HEK293 (cell line): ENCODE measurements at regions not wholly inside any gene's neighbourhood (a gene's known extent, or its start where the extent isn't known, plus 50 kb on each side); places are given as distances from the start of the nearest gene placed in this dataset.

Source experiments
- CTCF ChIA-PET: fragments of 350-600 bp; formaldehyde crosslinking; extraction: SDS; loops from one replicate; lab custom pipeline; 2021; ENCODE audit warnings: antibody characterized with exemption; lab: Yijun Ruan, JAX
- POLR2A ChIA-PET: fragments of 300-600 bp; formaldehyde crosslinking; extraction: SDS; loops from one replicate; lab custom pipeline; 2020; ENCODE audit warnings: antibody characterized with exemption, inconsistent platforms; lab: Yijun Ruan, JAX
- H3K27ac ChIP-seq: fragments of 200-500 bp; sonication (Bioruptor generic); 2 replicates; pipeline ENCODE4 v1.5.1; 2014; ENCODE audit warnings: low read depth, low read length, control low read depth, inconsistent platforms; ENCODE audit errors: extremely low read depth
- H3K36me3 ChIP-seq, 2 experiments: fragments of 200-500 bp in 1 of 2; sonication (Bioruptor generic) in 1 of 2; 1 replicate in 1 of 2; 2 replicates in 1 of 2; pipeline ENCODE4 v1.5.1; 2014 to 2017; ENCODE audit warnings: inconsistent platforms in 2 of 2, low read length in 2 of 2; ENCODE audit not compliant: control insufficient read depth in 2 of 2, insufficient read depth in 1 of 2
- H3K4me1 ChIP-seq: fragments of 200-500 bp; sonication (Bioruptor generic); 2 replicates; pipeline ENCODE4 v1.5.1; 2014; ENCODE audit warnings: mild to moderate bottlenecking, low read length, inconsistent platforms; ENCODE audit not compliant: control insufficient read depth, insufficient read depth
- H3K4me3 ChIP-seq: 2 replicates; pipeline ENCODE4 v1.5.1; 2011; ENCODE audit warnings: low read depth, mild to moderate bottlenecking, control low read depth, low read length, moderate library complexity
- H3K9me3 ChIP-seq: fragments of 200-500 bp; sonication (Bioruptor generic); 2 replicates; pipeline ENCODE4 v1.5.1; 2014; ENCODE audit warnings: low read depth, low read length, inconsistent platforms; ENCODE audit not compliant: control insufficient read depth, insufficient read depth
- BCL11B ChIP-seq: fragments of 450-650 bp; formaldehyde crosslinking; IDR thresholded peaks from 2 replicates; pipeline ENCODE4 v1.5.1; 2016; ENCODE audit warnings: low read depth, missing biosample characterization, missing genetic modification characterization
- HIC1 ChIP-seq: fragments of 450-650 bp; formaldehyde crosslinking; IDR thresholded peaks from 2 replicates; pipeline ENCODE4 v1.5.1; 2016; ENCODE audit warnings: missing biosample characterization, missing genetic modification characterization
- KLF8 ChIP-seq: fragments of 450-650 bp; formaldehyde crosslinking; IDR thresholded peaks from 2 replicates; pipeline ENCODE4 v1.5.1; 2016; ENCODE audit warnings: missing biosample characterization, missing genetic modification characterization
- MZF1 ChIP-seq: fragments of 450-650 bp; formaldehyde crosslinking; IDR thresholded peaks from 2 replicates; pipeline ENCODE4 v1.5.1; 2017; ENCODE audit warnings: missing biosample characterization, missing genetic modification characterization, borderline replicate concordance
- SP2 ChIP-seq: fragments of 450-650 bp; formaldehyde crosslinking; IDR thresholded peaks from 2 replicates; pipeline ENCODE4 v1.5.1; 2016; ENCODE audit warnings: missing biosample characterization, missing genetic modification characterization
- SP7 ChIP-seq: fragments of 450-650 bp; formaldehyde crosslinking; IDR thresholded peaks from 2 replicates; pipeline ENCODE4 v1.5.1; 2016; ENCODE audit warnings: missing biosample characterization, missing genetic modification characterization
- TSHZ1 ChIP-seq: fragments of 450-650 bp; formaldehyde crosslinking; IDR thresholded peaks from 2 replicates; pipeline ENCODE4 v1.5.1; 2016; ENCODE audit warnings: missing biosample characterization, missing genetic modification characterization, borderline replicate concordance
- ZFP69B ChIP-seq: fragments of 450-650 bp; formaldehyde crosslinking; IDR thresholded peaks from 2 replicates; pipeline ENCODE4 v1.5.1; 2016; ENCODE audit warnings: missing biosample characterization, missing genetic modification characterization
- ZNF132 ChIP-seq: fragments of 450-650 bp; formaldehyde crosslinking; IDR thresholded peaks from 2 replicates; pipeline ENCODE4 v1.5.1; 2017; ENCODE audit warnings: missing biosample characterization, missing genetic modification characterization, borderline replicate concordance
- ZNF146 ChIP-seq: fragments of 450-650 bp; formaldehyde crosslinking; IDR thresholded peaks from 2 replicates; pipeline ENCODE4 v1.5.1; 2016; ENCODE audit warnings: missing biosample characterization, missing genetic modification characterization
- ZNF157 ChIP-seq: fragments of 450-650 bp; formaldehyde crosslinking; IDR thresholded peaks from 2 replicates; pipeline ENCODE4 v1.5.1; 2016; ENCODE audit warnings: missing biosample characterization, missing genetic modification characterization
- ZNF184 ChIP-seq: fragments of 450-650 bp; IDR thresholded peaks from 2 replicates; pipeline ENCODE4 v1.5.1; 2018; ENCODE audit warnings: missing biosample characterization, mild to moderate bottlenecking, missing genetic modification characterization
- ZNF324 ChIP-seq: fragments of 450-650 bp; formaldehyde crosslinking; IDR thresholded peaks from 2 replicates; pipeline ENCODE4 v1.5.1; 2016; ENCODE audit warnings: missing biosample characterization, missing genetic modification characterization
- ZNF335 ChIP-seq: fragments of 450-650 bp; formaldehyde crosslinking; conservative IDR thresholded peaks from 2 replicates; pipeline ENCODE4 v1.5.1; 2016; ENCODE audit warnings: missing biosample characterization, missing genetic modification characterization
- ZNF404 ChIP-seq: fragments of 450-650 bp; formaldehyde crosslinking; IDR thresholded peaks from 2 replicates; pipeline ENCODE4 v1.5.1; 2017; ENCODE audit warnings: missing biosample characterization, missing genetic modification characterization
- ZNF48 ChIP-seq: fragments of 450-650 bp; formaldehyde crosslinking; IDR thresholded peaks from 2 replicates; pipeline ENCODE4 v1.5.1; 2016; ENCODE audit warnings: missing biosample characterization, missing genetic modification characterization
- ZNF529 ChIP-seq: fragments of 450-650 bp; formaldehyde crosslinking; IDR thresholded peaks from 2 replicates; pipeline ENCODE4 v1.5.1; 2017; ENCODE audit warnings: missing genetic modification characterization, missing biosample characterization; ENCODE audit not compliant: insufficient replicate concordance
- ZNF624 ChIP-seq: fragments of 450-650 bp; formaldehyde crosslinking; IDR thresholded peaks from 2 replicates; pipeline ENCODE4 v1.5.1; 2017; ENCODE audit warnings: missing biosample characterization, missing genetic modification characterization
- ZNF645 ChIP-seq: fragments of 450-650 bp; formaldehyde crosslinking; IDR thresholded peaks from 2 replicates; pipeline ENCODE4; 2016; ENCODE audit warnings: missing biosample characterization, missing genetic modification characterization
- ZNF785 ChIP-seq: fragments of 450-650 bp; formaldehyde crosslinking; IDR thresholded peaks from 2 replicates; pipeline ENCODE4 v1.5.1; 2016; ENCODE audit warnings: missing biosample characterization, missing genetic modification characterization
- TF ChIP-seq, protein P1 (sequence below): fragments of 450-650 bp; formaldehyde crosslinking; IDR thresholded peaks from 2 replicates; pipeline ENCODE4 v1.5.1; 2016; ENCODE audit warnings: missing biosample characterization, missing genetic modification characterization

DNA sequence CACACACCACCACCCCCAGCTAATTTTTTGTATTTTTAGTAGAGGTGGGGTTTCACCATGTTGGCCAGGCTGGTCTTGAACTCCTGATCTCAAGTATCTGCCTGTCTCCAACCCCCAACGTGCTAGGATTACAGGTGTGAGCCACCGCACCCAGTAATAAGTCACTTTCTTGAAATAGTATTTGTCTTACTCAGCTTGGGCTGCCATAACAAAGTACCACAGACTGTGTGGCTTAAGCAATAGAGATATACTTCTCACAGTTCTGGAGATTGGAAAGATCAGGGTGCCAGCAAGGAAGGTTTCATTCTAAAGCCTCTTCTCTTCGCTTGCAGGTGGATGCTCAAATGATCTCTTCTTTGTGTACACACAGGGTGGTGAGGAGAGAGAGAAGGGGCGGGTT is 99.8 kb downstream of the ARRDC3 start (continued):
- TF ChIP-seq ZNF324 (tag by site-specific recombination): no peak
- TF ChIP-seq ZFP69B: no peak
- TF ChIP-seq SP2 (tag by site-specific recombination): no peak
- no peak for TF ChIP-seq ZNF184 (tag by site-specific recombination)
- no peak for TF ChIP-seq ZNF645
- TF ChIP-seq, protein P1, sequence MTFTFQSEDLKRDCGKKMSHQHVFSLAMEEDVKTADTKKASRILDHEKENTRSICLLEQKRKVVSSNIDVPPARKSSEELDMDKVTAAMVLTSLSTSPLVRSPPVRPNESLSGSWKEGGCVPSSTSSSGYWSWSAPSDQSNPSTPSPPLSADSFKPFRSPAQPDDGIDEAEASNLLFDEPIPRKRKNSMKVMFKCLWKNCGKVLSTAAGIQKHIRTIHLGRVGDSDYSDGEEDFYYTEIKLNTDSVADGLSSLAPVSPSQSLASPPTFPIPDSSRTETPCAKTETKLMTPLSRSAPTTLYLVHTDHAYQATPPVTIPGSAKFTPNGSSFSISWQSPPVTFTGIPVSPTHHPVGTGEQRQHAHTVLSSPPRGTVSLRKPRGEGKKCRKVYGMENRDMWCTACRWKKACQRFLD: no peak

DNA sequence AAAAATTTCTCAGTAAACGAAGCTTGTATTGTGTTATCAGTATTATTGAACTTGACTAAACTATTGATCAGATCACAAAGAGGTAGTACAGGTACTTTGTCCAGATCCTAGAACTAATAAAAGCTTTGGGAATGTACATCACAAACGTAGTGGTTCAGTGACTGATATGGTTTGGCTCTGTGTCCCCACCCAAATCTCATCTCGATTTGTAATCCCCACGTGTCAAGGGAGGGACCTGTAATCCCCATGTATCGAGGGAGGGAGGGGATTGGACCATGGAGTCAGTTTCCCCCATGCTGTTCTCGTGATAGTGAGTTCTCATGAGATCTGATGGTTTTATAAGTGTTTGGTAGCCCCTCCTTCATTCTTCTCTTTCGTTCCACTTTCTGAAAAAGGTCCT is 100.9 kb downstream of the ARRDC3 start:
- TF ChIP-seq ZNF335: no peak
- TF ChIP-seq MZF1 (tag by site-specific recombination): peak; percentile 67; the same call in 1 of the 2 replicates
- TF ChIP-seq ZNF48 (tag by site-specific recombination): no peak
- Histone ChIP-seq H3K4me3 (no peak overlapping the region), H3K9me3 (no peaks in the 10 kb centered on the region), H3K27ac (no peak overlapping the region), H3K36me3 (no peaks in the 10 kb centered on the region), H3K4me1 (no peaks in the 10 kb centered on the region)
- POLR2A ChIA-PET: no interaction called here
- CTCF ChIA-PET: interaction anchor here (0.6 kb wide), 1 partner anchor 22 kb away, joined by 3 read pairs; no protein-coding TSS in a partner anchor

DNA sequence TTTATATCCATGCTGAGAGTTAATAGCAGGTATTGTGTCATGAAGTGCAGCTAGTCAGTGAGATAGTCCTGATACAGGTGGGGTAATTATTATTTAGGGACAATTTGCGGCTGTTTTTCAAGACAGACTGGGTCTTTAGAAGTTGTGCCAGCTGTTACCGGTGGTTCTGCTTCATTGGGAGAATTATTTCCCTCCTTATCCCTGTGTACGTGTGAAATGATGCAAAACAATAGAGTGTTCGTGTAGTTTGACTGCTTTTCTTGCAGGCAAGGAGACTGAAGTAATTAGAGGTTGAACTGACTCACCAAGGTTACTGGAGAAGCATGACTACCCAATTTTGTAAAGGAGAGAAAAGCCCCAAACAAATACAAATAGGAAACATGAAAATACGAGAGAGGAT is 101.7 kb downstream of the ARRDC3 start:
- Histone ChIP-seq H3K9me3 (no peaks in the 10 kb centered on the region), H3K4me1 (no peaks in the 10 kb centered on the region), H3K36me3 (no peaks in the 10 kb centered on the region)
- CTCF ChIA-PET: interaction anchor here (1.0 to 1.3 kb wide), 3 partner anchors 11 to 21 kb away, joined by 3 to 4 read pairs (median 3); no protein-coding TSS in a partner anchor
- TF ChIP-seq ZNF157 (tag by site-specific recombination): no peak
- peak; percentile 39 for TF ChIP-seq ZNF335
- peak; percentile 95 for TF ChIP-seq SP7 (tag by site-specific recombination)
- TF ChIP-seq ZNF785 (tag by site-specific recombination): no peak
- TF ChIP-seq, all 188 proteins: peak for 2
- POLR2A ChIA-PET: interaction anchor here (1.2 to 1.9 kb wide), 4 partner anchors 10 to 102 kb away, joined by 3 to 13 read pairs (median 6); partner anchors contain the start of gene ARRDC3
- H3K4me3 ChIP-seq: no peak overlapping the region
- no peak overlapping the region for H3K27ac ChIP-seq

DNA sequence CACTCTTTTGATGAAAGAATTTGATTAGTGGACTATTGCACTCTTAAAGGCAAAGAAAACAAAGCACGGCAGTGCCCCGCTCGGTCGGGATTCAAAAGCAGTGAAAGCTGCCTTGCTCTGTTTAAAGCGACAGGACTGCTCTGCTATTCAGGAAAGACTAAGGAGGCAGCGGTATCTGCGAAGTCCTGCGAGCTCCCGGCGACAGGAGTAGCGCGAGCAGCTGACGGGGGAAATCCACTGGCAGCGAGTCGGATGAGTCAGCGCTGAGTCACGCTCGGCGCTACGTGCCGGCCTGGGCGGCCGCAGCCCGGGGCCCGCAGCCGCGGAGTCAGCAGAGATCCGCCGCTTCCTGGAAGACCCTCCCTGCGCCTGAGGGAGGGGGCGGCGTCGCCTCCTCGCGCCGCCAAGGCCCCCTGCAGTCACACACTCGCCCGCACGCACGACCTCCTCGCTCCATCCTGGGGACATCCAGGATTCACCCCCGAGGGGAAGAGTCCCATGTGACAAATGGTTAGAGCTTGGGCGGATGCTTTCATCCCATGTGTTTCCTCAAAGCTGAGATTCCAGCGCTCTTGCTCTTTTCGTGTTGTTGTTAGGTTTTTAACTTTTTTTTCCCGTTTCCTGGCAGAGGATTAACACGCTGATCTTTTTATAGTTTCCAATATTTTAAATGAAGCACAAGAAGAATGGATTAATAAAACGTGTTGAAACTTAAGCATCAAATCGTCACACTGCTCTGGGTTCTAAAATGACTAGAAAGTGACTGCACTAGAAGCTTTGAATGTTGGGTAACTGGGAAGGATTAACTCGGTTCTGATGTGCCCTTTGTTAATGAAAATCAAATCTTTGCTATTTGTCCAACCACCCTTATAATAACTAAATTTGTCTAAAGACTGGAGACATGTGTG is 102.5 kb downstream of the ARRDC3 start:
- Histone ChIP-seq H3K36me3 (no peaks in the 10 kb centered on the region), H3K27ac (peak overlapping the region; percentile 21)
- CTCF ChIA-PET: interaction anchor here (0.6 to 2.4 kb wide), 8 partner anchors 12 to 415 kb away, joined by 3 to 9 read pairs (median 4); no protein-coding TSS in a partner anchor
- TF ChIP-seq KLF8 (tag by site-specific recombination): peak; percentile 88; the same call in 1 of the 2 replicates
- TF ChIP-seq SP2 (tag by site-specific recombination): peak; percentile 63
- TF ChIP-seq ZNF529 (tag by site-specific recombination): no peak
- no peak for TF ChIP-seq ZNF146 (tag by site-specific recombination)
- no peak for TF ChIP-seq ZNF132 (tag by site-specific recombination)
- TF ChIP-seq TSHZ1 (tag by site-specific recombination): peak; percentile 70; the same call in 1 of the 2 replicates
- TF ChIP-seq BCL11B (tag by site-specific recombination): peak; percentile 78
- TF ChIP-seq ZNF404 (tag by site-specific recombination): no peak
- TF ChIP-seq ZNF624 (tag by site-specific recombination): no peak
- no peak for TF ChIP-seq HIC1

More for the DNA sequence above, 102.5 kb downstream of the ARRDC3 start:
- Histone ChIP-seq H3K4me1 (no peaks in the 10 kb centered on the region), H3K4me3 (peak overlapping the region; percentile 46), H3K9me3 (no peaks in the 10 kb centered on the region)
- POLR2A ChIA-PET: interaction anchor here (0.7 to 1.9 kb wide), 8 partner anchors 11 to 371 kb away, joined by 3 to 13 read pairs (median 4); partner anchors contain the start of gene ARRDC3
